Natural killer cell (primary cell): ENCODE measurements at regions not wholly inside any gene's neighbourhood (a gene's known extent, or its start where the extent isn't known, plus 50 kb on each side); places are given as distances from the start of the nearest gene placed in this dataset.

Experiments used
- ATAC-seq, 3 donors: fragments of 150-1000 bp in 2 of 3; fragments of 200-7000 bp in 1 of 3; cut with Tn5 transposase; 1 replicate in 1 of 3; 2 replicates in 2 of 3; pipeline ENCODE4 v1.10.0; 2021; ENCODE audit warnings: mild to moderate bottlenecking in 2 of 3, moderate library complexity in 2 of 3
- DNase-seq, 2 donors: peaks; one replicate each; pipeline versions ENCODE4 v3.0.0 to v3.0.0-alpha.2; 2013 to 2021; ENCODE audit warnings: mixed read lengths in 1 of 2
- H3K27ac ChIP-seq: one replicate; pipeline ENCODE4 v1.5.1; 2013; ENCODE audit warnings: mild to moderate bottlenecking, low read length
- H3K27me3 ChIP-seq: one replicate; pipeline ENCODE4 v1.6.1; 2013; ENCODE audit warnings: low read length; ENCODE audit not compliant: control insufficient read depth, insufficient read depth
- H3K36me3 ChIP-seq: one replicate; pipeline ENCODE4 v1.6.1; 2013; ENCODE audit warnings: low read length; ENCODE audit not compliant: control insufficient read depth, insufficient read depth
- H3K4me1 ChIP-seq: one replicate; pipeline ENCODE4 v1.6.1; 2013; ENCODE audit warnings: low read length; ENCODE audit not compliant: control insufficient read depth, insufficient read depth
- H3K4me3 ChIP-seq: one replicate; pipeline ENCODE4 v1.5.1; 2013; ENCODE audit warnings: low read length
- H3K9me3 ChIP-seq: one replicate; pipeline ENCODE4 v1.6.1; 2013; ENCODE audit warnings: low read length; ENCODE audit not compliant: control insufficient read depth, insufficient read depth
- H3K27ac Mint-ChIP-seq, 2 donors: one replicate each; pipeline ENCODE4 v1.8.0; 2022; ENCODE audit warnings: mild to moderate bottlenecking in 2 of 2, mixed read lengths in 2 of 2, moderate library complexity in 1 of 2
- H3K27me3 Mint-ChIP-seq, 2 donors: one replicate each; pipeline ENCODE4 v1.8.0; 2022; ENCODE audit warnings: low read depth in 2 of 2, mixed read lengths in 2 of 2
- H3K36me3 Mint-ChIP-seq: one replicate; pipeline ENCODE4 v1.8.0; 2022; ENCODE audit warnings: mixed read lengths
- H3K4me1 Mint-ChIP-seq, 2 donors: one replicate each; pipeline ENCODE4 v1.8.0; 2022; ENCODE audit warnings: mixed read lengths in 2 of 2
- H3K4me3 Mint-ChIP-seq: one replicate; pipeline ENCODE4 v1.8.0; 2022; ENCODE audit warnings: mild to moderate bottlenecking, moderate library complexity, mixed read lengths
- H3K9me3 Mint-ChIP-seq, 2 donors: one replicate each; pipeline ENCODE4 v1.8.0; 2022; ENCODE audit warnings: mixed read lengths in 2 of 2
- WGBS: methylation state at CpG from one replicate; pipeline ENCODE4 v1.1.7; 2013; ENCODE audit warnings: missing lambda C conversion rate; ENCODE audit not compliant: insufficient coverage; 5-methylcytosine and 5-hydroxymethylcytosine counted together
- intact Hi-C: fragments of 100-400 bp; cut with micrococcal nuclease; formaldehyde crosslinking; loops from one replicate; pipeline ENCODE4 v1.14.2; 2022
- TF ChIP-seq, protein P1 (sequence below): fragments of 200-600 bp; IDR thresholded peaks from one replicate; pipeline ENCODE4 v1.8.0; 2022; ENCODE audit warnings: antibody characterized with exemption

GRCh38 chr2:64312622-64313397 is 141.2 kb upstream of the LGALSL start:
- H3K4me1 Mint-ChIP-seq = no peaks in the 10 kb centered on the region
- WGBS = 89% methylated on average over 10 of the region's 13 CpGs
- Histone ChIP-seq H3K4me1 (no peaks in the 10 kb centered on the region), H3K27me3 (no peaks in the 10 kb centered on the region), H3K9me3 (no peaks in the 10 kb centered on the region), H3K4me3 (no peak overlapping the region), H3K36me3 (no peaks in the 10 kb centered on the region), H3K27ac (no peak overlapping the region)
- peaks cover 8 to 15% of the 10 kb centered on the region in 2 donors for H3K27me3 Mint-ChIP-seq
- intact Hi-C loops = no loop called here
- H3K27ac Mint-ChIP-seq = no peak overlapping the region
- H3K9me3 Mint-ChIP-seq = no peaks in the 10 kb centered on the region
- no peaks in the 10 kb centered on the region for H3K36me3 Mint-ChIP-seq
- TF ChIP-seq, protein P1, sequence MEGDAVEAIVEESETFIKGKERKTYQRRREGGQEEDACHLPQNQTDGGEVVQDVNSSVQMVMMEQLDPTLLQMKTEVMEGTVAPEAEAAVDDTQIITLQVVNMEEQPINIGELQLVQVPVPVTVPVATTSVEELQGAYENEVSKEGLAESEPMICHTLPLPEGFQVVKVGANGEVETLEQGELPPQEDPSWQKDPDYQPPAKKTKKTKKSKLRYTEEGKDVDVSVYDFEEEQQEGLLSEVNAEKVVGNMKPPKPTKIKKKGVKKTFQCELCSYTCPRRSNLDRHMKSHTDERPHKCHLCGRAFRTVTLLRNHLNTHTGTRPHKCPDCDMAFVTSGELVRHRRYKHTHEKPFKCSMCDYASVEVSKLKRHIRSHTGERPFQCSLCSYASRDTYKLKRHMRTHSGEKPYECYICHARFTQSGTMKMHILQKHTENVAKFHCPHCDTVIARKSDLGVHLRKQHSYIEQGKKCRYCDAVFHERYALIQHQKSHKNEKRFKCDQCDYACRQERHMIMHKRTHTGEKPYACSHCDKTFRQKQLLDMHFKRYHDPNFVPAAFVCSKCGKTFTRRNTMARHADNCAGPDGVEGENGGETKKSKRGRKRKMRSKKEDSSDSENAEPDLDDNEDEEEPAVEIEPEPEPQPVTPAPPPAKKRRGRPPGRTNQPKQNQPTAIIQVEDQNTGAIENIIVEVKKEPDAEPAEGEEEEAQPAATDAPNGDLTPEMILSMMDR = no peak
- no peak for ATAC-seq
- no peak overlapping the region for H3K4me3 Mint-ChIP-seq
- DNase-seq = no peak

DNA sequence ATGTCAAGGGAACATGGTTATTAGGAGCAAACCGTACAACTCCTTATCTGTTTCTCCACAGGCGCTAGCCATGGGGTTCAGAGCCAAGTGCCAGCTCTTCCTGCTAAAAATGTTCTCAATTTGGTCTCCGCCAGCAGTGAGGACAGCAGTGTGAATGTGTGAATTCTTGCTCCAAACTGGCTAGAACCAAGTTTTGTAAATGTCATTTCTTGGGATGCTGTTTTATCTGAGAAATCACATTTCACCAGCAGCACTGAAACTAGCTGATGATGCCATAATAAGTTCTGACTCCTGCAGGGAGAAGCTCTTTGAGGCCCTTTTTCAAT is 140.6 kb upstream of the LGALSL start:
- no peaks in the 10 kb centered on the region for H3K9me3 Mint-ChIP-seq
- no peak for ATAC-seq
- Histone ChIP-seq H3K9me3 (no peaks in the 10 kb centered on the region), H3K4me1 (no peaks in the 10 kb centered on the region), H3K36me3 (no peaks in the 10 kb centered on the region), H3K27ac (no peak overlapping the region), H3K27me3 (no peaks in the 10 kb centered on the region), H3K4me3 (no peak overlapping the region)
- TF ChIP-seq, protein P1 = no peak
- H3K4me3 Mint-ChIP-seq = no peak overlapping the region
- H3K36me3 Mint-ChIP-seq = no peaks in the 10 kb centered on the region
- H3K27ac Mint-ChIP-seq = no peak overlapping the region
- peaks cover 0 to 5% of the 10 kb centered on the region in 2 donors for H3K4me1 Mint-ChIP-seq
- peaks cover 8 to 15% of the 10 kb centered on the region in 2 donors for H3K27me3 Mint-ChIP-seq
- no peak for DNase-seq
- intact Hi-C loops = no loop called here
- WGBS = 82% methylated on average over 3 of the region's 3 CpGs

DNA sequence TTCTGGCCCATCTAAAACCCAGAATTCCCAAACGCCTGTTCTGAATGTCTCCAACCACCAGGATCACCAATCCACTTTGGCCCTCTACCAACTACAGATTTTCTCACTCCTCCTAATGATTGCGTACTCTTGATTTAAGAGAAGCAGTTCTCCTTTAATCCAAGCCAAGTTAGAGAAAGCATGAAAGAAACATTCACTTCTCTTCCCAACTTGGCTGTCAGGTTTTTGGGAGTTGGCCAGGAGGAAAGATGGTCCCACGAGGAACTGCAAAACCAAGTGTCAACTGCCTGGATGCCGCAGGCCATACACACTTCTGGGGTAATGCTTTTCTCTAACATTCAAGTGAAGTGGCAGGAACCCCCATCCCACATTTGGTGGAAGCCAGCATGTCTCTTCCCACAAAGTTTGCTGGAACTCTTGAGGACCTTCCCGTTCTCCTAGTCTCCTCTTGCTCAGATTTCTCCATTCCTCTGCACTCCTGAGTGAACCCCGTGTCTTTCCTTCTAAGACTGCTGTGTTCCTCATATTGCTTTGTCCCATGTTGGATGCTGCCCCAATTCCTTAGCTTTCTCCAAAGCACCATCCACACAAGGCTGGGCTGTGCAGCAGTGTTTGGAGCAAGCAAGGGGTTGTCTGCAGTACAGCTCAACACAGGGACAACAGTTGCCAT is 138.5 kb upstream of the LGALSL start:
- Histone ChIP-seq H3K9me3 (no peaks in the 10 kb centered on the region), H3K27ac (no peak overlapping the region), H3K4me1 (no peaks in the 10 kb centered on the region), H3K4me3 (no peak overlapping the region), H3K27me3 (no peaks in the 10 kb centered on the region), H3K36me3 (no peaks in the 10 kb centered on the region)
- Mint-ChIP-seq H3K36me3 (no peaks in the 10 kb centered on the region), H3K9me3 (no peaks in the 10 kb centered on the region), H3K27me3 (peaks cover 11 to 15% of the 10 kb centered on the region in 2 donors), H3K4me3 (no peak overlapping the region), H3K4me1 (peaks cover 0 to 10% of the 10 kb centered on the region in 2 donors), H3K27ac (no peak overlapping the region)
- ATAC-seq (no peak), DNase-seq (no peak)
- 84% methylated on average over 6 of the region's 6 CpGs for WGBS
- intact Hi-C loops = no loop called here
- TF ChIP-seq, protein P1 = no peak
